ENCODE measurements at regions not wholly inside any gene's neighbourhood (a gene's known extent, or its start where the extent isn't known, plus 50 kb on each side); places are given as distances from the start of the nearest gene placed in this dataset.

GRCh38 chr16:63655846-63656245 lies 1466.0 kb downstream of the CDH11 start:
- TF ChIP-seq, protein P1, sequence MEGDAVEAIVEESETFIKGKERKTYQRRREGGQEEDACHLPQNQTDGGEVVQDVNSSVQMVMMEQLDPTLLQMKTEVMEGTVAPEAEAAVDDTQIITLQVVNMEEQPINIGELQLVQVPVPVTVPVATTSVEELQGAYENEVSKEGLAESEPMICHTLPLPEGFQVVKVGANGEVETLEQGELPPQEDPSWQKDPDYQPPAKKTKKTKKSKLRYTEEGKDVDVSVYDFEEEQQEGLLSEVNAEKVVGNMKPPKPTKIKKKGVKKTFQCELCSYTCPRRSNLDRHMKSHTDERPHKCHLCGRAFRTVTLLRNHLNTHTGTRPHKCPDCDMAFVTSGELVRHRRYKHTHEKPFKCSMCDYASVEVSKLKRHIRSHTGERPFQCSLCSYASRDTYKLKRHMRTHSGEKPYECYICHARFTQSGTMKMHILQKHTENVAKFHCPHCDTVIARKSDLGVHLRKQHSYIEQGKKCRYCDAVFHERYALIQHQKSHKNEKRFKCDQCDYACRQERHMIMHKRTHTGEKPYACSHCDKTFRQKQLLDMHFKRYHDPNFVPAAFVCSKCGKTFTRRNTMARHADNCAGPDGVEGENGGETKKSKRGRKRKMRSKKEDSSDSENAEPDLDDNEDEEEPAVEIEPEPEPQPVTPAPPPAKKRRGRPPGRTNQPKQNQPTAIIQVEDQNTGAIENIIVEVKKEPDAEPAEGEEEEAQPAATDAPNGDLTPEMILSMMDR (IDR thresholded peaks at IDR 0.05) = no peak
- no peak for TF ChIP-seq POLR2A (IDR thresholded peaks at IDR 0.05)
